IMR-90 (cell line): ENCODE measurements at regions not wholly inside any gene's neighbourhood (a gene's known extent, or its start where the extent isn't known, plus 50 kb on each side); places are given as distances from the start of the nearest gene placed in this dataset.

Experiments used
- ATAC-seq: fragments of 200-7000 bp; cut with Tn5 transposase; 2 replicates; pipeline ENCODE4 v1.9.1; 2020; ENCODE audit warnings: low read depth, mild to moderate bottlenecking, moderate library complexity
- BruUV-seq: library from RNA; stranded (reverse); fragments of 400-500 nt; replicated peaks from 2 replicates; lab custom pipeline; 2021; lab: Mats Ljungman, UMichigan
- CTCF ChIA-PET: fragments of 300-600 bp; formaldehyde crosslinking; extraction: SDS; loops from one replicate; lab custom pipeline; 2021; ENCODE audit warnings: antibody characterized with exemption; lab: Yijun Ruan, JAX
- POLR2A ChIA-PET: fragments of 300-600 bp; sonication (Branson Sonifier 250); formaldehyde crosslinking; loops from one replicate; lab custom pipeline; 2022; ENCODE audit warnings: antibody characterized with exemption; ENCODE audit not compliant: unreplicated experiment; lab: Charles Lee
- DNase-seq: peaks from one replicate; pipeline ENCODE4 v3.0.0; 2013
- H2AFZ ChIP-seq: replicated peaks from 2 replicates; pipeline ENCODE3; 2013; ENCODE audit warnings: low read length, mild to moderate bottlenecking; ENCODE audit not compliant: poor library complexity
- H2AK5ac ChIP-seq: 2 replicates; pipeline ENCODE4 v1.6.1; 2013; ENCODE audit warnings: low read depth, low read length, inconsistent platforms
- H2AK9ac ChIP-seq: replicated peaks from 2 replicates; pipeline ENCODE3; 2013; ENCODE audit warnings: mild to moderate bottlenecking, low read depth, low read length, moderate library complexity; ENCODE audit not compliant: poor library complexity
- H2BK120ac ChIP-seq: 2 replicates; pipeline ENCODE4 v1.6.1; 2013; ENCODE audit warnings: low read depth, low read length, inconsistent platforms
- H2BK15ac ChIP-seq: 3 replicates; pipeline ENCODE4 v1.6.1; 2013; ENCODE audit warnings: low read depth, low read length, inconsistent platforms
- H2BK20ac ChIP-seq: 2 replicates; pipeline ENCODE4 v1.6.1; 2013; ENCODE audit warnings: low read depth, mild to moderate bottlenecking, inconsistent platforms, low read length, moderate library complexity
- H2BK5ac ChIP-seq: 2 replicates; pipeline ENCODE4 v1.6.1; 2013; ENCODE audit warnings: mild to moderate bottlenecking, low read depth, low read length, inconsistent platforms; ENCODE audit not compliant: poor library complexity, severe bottlenecking
- H3K14ac ChIP-seq: replicated peaks from 2 replicates; pipeline ENCODE4 v1.6.1; 2013; ENCODE audit warnings: low read depth, low read length, inconsistent platforms
- H3K18ac ChIP-seq: 2 replicates; pipeline ENCODE4 v1.6.1; 2013; ENCODE audit warnings: low read depth, low read length, control low read depth
- H3K23ac ChIP-seq: 2 replicates; pipeline ENCODE4 v1.6.1; 2013; ENCODE audit warnings: low read depth, low read length, inconsistent platforms
- H3K27ac ChIP-seq: 2 replicates; pipeline ENCODE4 v1.5.1; 2013; ENCODE audit warnings: mild to moderate bottlenecking, control low read depth, low read length; ENCODE audit not compliant: insufficient read depth
- H3K27me3 ChIP-seq: 2 replicates; pipeline ENCODE4 v1.6.1; 2013; ENCODE audit warnings: low read length; ENCODE audit not compliant: control insufficient read depth, insufficient read depth
- H3K36me3 ChIP-seq: 2 replicates; pipeline ENCODE4 v1.6.1; 2013; ENCODE audit warnings: low read length, mixed read lengths; ENCODE audit not compliant: control insufficient read depth, insufficient read depth
- H3K4ac ChIP-seq: 2 replicates; pipeline ENCODE4 v1.6.1; 2013; ENCODE audit warnings: low read depth, low read length, inconsistent platforms
- H3K4me1 ChIP-seq: 2 replicates; pipeline ENCODE4 v1.6.1; 2013; ENCODE audit warnings: low read length, mixed read lengths; ENCODE audit not compliant: control insufficient read depth, insufficient read depth
- H3K4me2 ChIP-seq: 2 replicates; pipeline ENCODE4 v1.6.1; 2013; ENCODE audit warnings: low read depth, mild to moderate bottlenecking, control low read depth, low read length, moderate library complexity
- H3K4me3 ChIP-seq: 2 replicates; pipeline ENCODE4 v1.5.1; 2013; ENCODE audit warnings: low read depth, mild to moderate bottlenecking, control low read depth, low read length, moderate library complexity; ENCODE audit not compliant: insufficient read depth
- H3K56ac ChIP-seq: 2 replicates; pipeline ENCODE4 v1.6.1; 2013; ENCODE audit warnings: low read length, inconsistent platforms; ENCODE audit not compliant: insufficient read depth; ENCODE audit errors: extremely low read depth
- H3K79me1 ChIP-seq, 2 experiments: 2 replicates each; pipeline ENCODE4 v1.6.1; 2013; ENCODE audit warnings: low read length in 2 of 2, inconsistent platforms in 1 of 2, low read depth in 1 of 2
- H3K9ac ChIP-seq: 2 replicates; pipeline ENCODE4 v1.6.1; 2013; ENCODE audit warnings: low read depth, low read length, control low read depth
- H3K9me1 ChIP-seq: 2 replicates; pipeline ENCODE4 v1.6.1; 2013; ENCODE audit warnings: low read length, inconsistent platforms; ENCODE audit not compliant: insufficient read depth
- H3K9me3 ChIP-seq: 2 replicates; pipeline ENCODE4 v1.6.1; 2013; ENCODE audit warnings: low read length; ENCODE audit not compliant: control insufficient read depth, insufficient read depth
- H4K20me1 ChIP-seq: 2 replicates; pipeline ENCODE4 v1.6.1; 2013; ENCODE audit warnings: low read length, inconsistent platforms; ENCODE audit not compliant: insufficient read depth
- H4K5ac ChIP-seq: 2 replicates; pipeline ENCODE4 v1.6.1; 2013; ENCODE audit warnings: mild to moderate bottlenecking, low read depth, low read length, control low read depth
- H4K8ac ChIP-seq, 2 experiments: 2 replicates each; pipeline ENCODE4 v1.6.1; 2013; ENCODE audit warnings: low read depth in 2 of 2, low read length in 2 of 2, control low read depth in 1 of 2, inconsistent platforms in 1 of 2
- H4K91ac ChIP-seq: 2 replicates; pipeline ENCODE4 v1.6.1; 2013; ENCODE audit warnings: low read depth, low read length, inconsistent platforms; ENCODE audit not compliant: insufficient read depth
- BHLHE40 ChIP-seq: fragments of 150-350 bp; IDR thresholded peaks from 2 replicates; pipeline ENCODE4 v1.6.1; 2016; ENCODE audit warnings: mild to moderate bottlenecking, low read depth, low read length
- CEBPB ChIP-seq: IDR thresholded peaks from 2 replicates; pipeline ENCODE4 v1.6.1; 2012; ENCODE audit warnings: low read depth, low read length, improper control_type of control experiment
- CHD1 ChIP-seq: IDR thresholded peaks from 2 replicates; pipeline ENCODE4 v1.6.1; 2012; ENCODE audit warnings: low read depth, low read length, improper control_type of control experiment
- FOS ChIP-seq: fragments of 150-350 bp; IDR thresholded peaks from 2 replicates; pipeline ENCODE4 v1.6.1; 2016; ENCODE audit warnings: low read depth, low read length
- MAFK ChIP-seq: IDR thresholded peaks from 2 replicates; pipeline ENCODE4 v1.6.1; 2012; ENCODE audit warnings: low read depth, low read length, improper control_type of control experiment
- MAZ ChIP-seq: IDR thresholded peaks from 2 replicates; pipeline ENCODE4 v1.6.1; 2012; ENCODE audit warnings: low read depth, mild to moderate bottlenecking, low read length, improper control_type of control experiment, moderate library complexity, borderline replicate concordance
- MXI1 ChIP-seq: IDR thresholded peaks from 2 replicates; pipeline ENCODE4 v1.6.1; 2012; ENCODE audit warnings: low read depth, mild to moderate bottlenecking, low read length, moderate library complexity, borderline replicate concordance
- NFE2L2 ChIP-seq: fragments of 150-350 bp; IDR thresholded peaks from 2 replicates; pipeline ENCODE4 v1.6.1; 2016; ENCODE audit warnings: low read depth, mild to moderate bottlenecking, low read length
- POLR2A ChIP-seq: IDR thresholded peaks from 2 replicates; pipeline ENCODE4 v1.6.1; 2012; ENCODE audit warnings: mild to moderate bottlenecking, low read depth, low read length
- RAD21 ChIP-seq: IDR thresholded peaks from 2 replicates; pipeline ENCODE4 v1.6.1; 2012; ENCODE audit warnings: low read length, improper control_type of control experiment
- RCOR1 ChIP-seq: IDR thresholded peaks from 2 replicates; pipeline ENCODE4 v1.6.1; 2012; ENCODE audit warnings: mild to moderate bottlenecking, low read length, improper control_type of control experiment; ENCODE audit not compliant: insufficient replicate concordance
- RFX5 ChIP-seq: IDR thresholded peaks from 2 replicates; pipeline ENCODE4 v1.8.0; 2012; ENCODE audit warnings: low read depth, mild to moderate bottlenecking, low read length, moderate library complexity
- SMC3 ChIP-seq: fragments of 150-350 bp; IDR thresholded peaks from 2 replicates; pipeline ENCODE4 v1.6.1; 2016; ENCODE audit warnings: low read depth, mild to moderate bottlenecking, antibody characterized with exemption, low read length, moderate library complexity
- whole genome bisulfite sequencing, 2 experiments: methylation state at CpG; one replicate each; pipeline versions ENCODE4 v1.1.5 to v1.1.7; 2013; ENCODE audit warnings: missing lambda C conversion rate in 2 of 2; ENCODE audit not compliant: insufficient read length in 1 of 2; ENCODE audit errors: extremely low coverage in 2 of 2; 5-methylcytosine and 5-hydroxymethylcytosine counted together
- dilution Hi-C: fragments of 300-500 bp; cut with HindIII; formaldehyde crosslinking; loops from one replicate; pipeline ENCODE4 v1.14.3; 2018; ENCODE audit warnings: low sequenced_read_pairs; ENCODE audit not compliant: unreplicated experiment
- in situ Hi-C: fragments of 300-500 bp; cut with MboI; formaldehyde crosslinking; loops from 3 replicates; pipeline ENCODE4 v1.14.3; 2019; ENCODE audit warnings: low sequenced_read_pairs, inconsistent platforms, mixed read lengths
- intact Hi-C: fragments of 100-400 bp; cut with micrococcal nuclease; formaldehyde crosslinking; loops from 2 replicates; pipeline ENCODE4 v1.10.0; 2022
- TF ChIP-seq, protein P1 (sequence below): fragments of 150-350 bp; IDR thresholded peaks from 2 replicates; pipeline ENCODE4 v1.6.1; 2016; ENCODE audit warnings: low read depth, mild to moderate bottlenecking, low read length, moderate library complexity, borderline replicate concordance
- TF ChIP-seq, protein P2 (sequence below): conservative IDR thresholded peaks from 2 replicates; pipeline ENCODE4 v1.5.1; 2012; ENCODE audit warnings: mild to moderate bottlenecking, low read depth, low read length, improper control_type of control experiment
- TF ChIP-seq, protein P3 (sequence below): fragments of 150-350 bp; IDR thresholded peaks from 2 replicates; pipeline ENCODE4 v1.6.1; 2017; ENCODE audit warnings: mild to moderate bottlenecking, antibody characterized with exemption, low read length, low read depth

DNA sequence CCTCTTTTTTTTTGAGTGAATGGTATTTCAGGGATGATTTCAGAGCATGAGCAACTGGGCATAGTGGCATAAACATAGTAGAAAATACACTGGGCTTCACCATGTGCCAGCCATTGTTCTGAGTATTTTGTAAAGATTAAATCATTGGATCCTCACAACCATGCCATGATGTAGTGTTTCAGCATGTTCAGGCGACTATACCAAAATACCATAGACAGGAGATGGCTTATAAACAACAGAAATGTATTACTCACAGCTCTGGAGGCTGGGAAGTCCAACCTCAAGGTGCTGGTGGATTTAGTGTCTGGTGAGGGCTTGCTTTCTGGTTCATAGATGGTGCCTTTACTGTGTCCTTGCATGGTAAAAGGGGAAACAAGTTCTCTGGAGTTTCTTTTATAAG, 101.5 kb upstream of the KL start:
- no peak overlapping the region for H4K8ac ChIP-seq
- in situ Hi-C loops: no loop called here
- H3K23ac ChIP-seq: no peak overlapping the region
- ATAC-seq (no peak), DNase-seq (no peak)
- no peaks in the 10 kb centered on the region for H3K79me1 ChIP-seq
- no peak overlapping the region for H2BK20ac ChIP-seq
- no peak overlapping the region for H2BK15ac ChIP-seq
- no CpG with 5 or more reads among the region's 1 CpG for WGBS, 2 experiments
- no peak overlapping the region for H2BK5ac ChIP-seq
- H4K5ac ChIP-seq: no peak overlapping the region
- no peak overlapping the region for H3K27ac ChIP-seq
- no peak overlapping the region for H3K9ac ChIP-seq
- POLR2A ChIA-PET: no interaction called here
- TF ChIP-seq, protein P1, sequence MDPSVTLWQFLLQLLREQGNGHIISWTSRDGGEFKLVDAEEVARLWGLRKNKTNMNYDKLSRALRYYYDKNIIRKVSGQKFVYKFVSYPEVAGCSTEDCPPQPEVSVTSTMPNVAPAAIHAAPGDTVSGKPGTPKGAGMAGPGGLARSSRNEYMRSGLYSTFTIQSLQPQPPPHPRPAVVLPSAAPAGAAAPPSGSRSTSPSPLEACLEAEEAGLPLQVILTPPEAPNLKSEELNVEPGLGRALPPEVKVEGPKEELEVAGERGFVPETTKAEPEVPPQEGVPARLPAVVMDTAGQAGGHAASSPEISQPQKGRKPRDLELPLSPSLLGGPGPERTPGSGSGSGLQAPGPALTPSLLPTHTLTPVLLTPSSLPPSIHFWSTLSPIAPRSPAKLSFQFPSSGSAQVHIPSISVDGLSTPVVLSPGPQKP: no peak
- TF ChIP-seq MAFK (no peak), RFX5 (no peak), FOS (no peak), POLR2A (no peak), SMC3 (no peak), MXI1 (no peak), NFE2L2 (no peak), CHD1 (no peak), RAD21 (no peak), RCOR1 (no peak), BHLHE40 (no peak), CEBPB (no peak), MAZ (no peak)
- TF ChIP-seq, protein P2, sequence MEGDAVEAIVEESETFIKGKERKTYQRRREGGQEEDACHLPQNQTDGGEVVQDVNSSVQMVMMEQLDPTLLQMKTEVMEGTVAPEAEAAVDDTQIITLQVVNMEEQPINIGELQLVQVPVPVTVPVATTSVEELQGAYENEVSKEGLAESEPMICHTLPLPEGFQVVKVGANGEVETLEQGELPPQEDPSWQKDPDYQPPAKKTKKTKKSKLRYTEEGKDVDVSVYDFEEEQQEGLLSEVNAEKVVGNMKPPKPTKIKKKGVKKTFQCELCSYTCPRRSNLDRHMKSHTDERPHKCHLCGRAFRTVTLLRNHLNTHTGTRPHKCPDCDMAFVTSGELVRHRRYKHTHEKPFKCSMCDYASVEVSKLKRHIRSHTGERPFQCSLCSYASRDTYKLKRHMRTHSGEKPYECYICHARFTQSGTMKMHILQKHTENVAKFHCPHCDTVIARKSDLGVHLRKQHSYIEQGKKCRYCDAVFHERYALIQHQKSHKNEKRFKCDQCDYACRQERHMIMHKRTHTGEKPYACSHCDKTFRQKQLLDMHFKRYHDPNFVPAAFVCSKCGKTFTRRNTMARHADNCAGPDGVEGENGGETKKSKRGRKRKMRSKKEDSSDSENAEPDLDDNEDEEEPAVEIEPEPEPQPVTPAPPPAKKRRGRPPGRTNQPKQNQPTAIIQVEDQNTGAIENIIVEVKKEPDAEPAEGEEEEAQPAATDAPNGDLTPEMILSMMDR: no peak
- TF ChIP-seq, protein P3, sequence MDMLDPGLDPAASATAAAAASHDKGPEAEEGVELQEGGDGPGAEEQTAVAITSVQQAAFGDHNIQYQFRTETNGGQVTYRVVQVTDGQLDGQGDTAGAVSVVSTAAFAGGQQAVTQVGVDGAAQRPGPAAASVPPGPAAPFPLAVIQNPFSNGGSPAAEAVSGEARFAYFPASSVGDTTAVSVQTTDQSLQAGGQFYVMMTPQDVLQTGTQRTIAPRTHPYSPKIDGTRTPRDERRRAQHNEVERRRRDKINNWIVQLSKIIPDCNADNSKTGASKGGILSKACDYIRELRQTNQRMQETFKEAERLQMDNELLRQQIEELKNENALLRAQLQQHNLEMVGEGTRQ: no peak
- H3K4ac ChIP-seq: no peak overlapping the region
- no peak overlapping the region for H2AK5ac ChIP-seq
- H3K27me3 ChIP-seq: no peaks in the 10 kb centered on the region
- H3K4me2 ChIP-seq: no peak overlapping the region
- no peak overlapping the region for H3K56ac ChIP-seq
- peaks cover 8% of the 10 kb centered on the region; the same call in 1 of the 2 replicates for H3K9me3 ChIP-seq
- H2AK9ac ChIP-seq: no peak overlapping the region
- H3K36me3 ChIP-seq: no peaks in the 10 kb centered on the region
- no peak overlapping the region for H3K14ac ChIP-seq
- no peak overlapping the region for H3K4me3 ChIP-seq
- intact Hi-C loops: no loop called here
- H2AFZ ChIP-seq: no peak overlapping the region
- 0 out of 2 replicates have a peak, but pooled peaks cover 2% of the 10 kb centered on the region for H3K4me1 ChIP-seq
- dilution Hi-C loops: no loop called here
- BruUV-seq: no TSS peak
- H2BK120ac ChIP-seq: no peak overlapping the region
- no peak overlapping the region for H3K18ac ChIP-seq
- H3K9me1 ChIP-seq: no peaks in the 10 kb centered on the region
- CTCF ChIA-PET: interaction anchor here (0.6 to 1.0 kb wide), 2 partner anchors 16 to 246 kb away, joined by 3 read pairs; no protein-coding TSS in a partner anchor
- H4K20me1 ChIP-seq: no peaks in the 10 kb centered on the region
- no peak overlapping the region for H4K91ac ChIP-seq
